ENCODE measurements at regions not wholly inside any gene's neighbourhood (a gene's known extent, or its start where the extent isn't known, plus 50 kb on each side); places are given as distances from the start of the nearest gene placed in this dataset.
"Not testable (repeated sequence)": the region's sequence is repeated elsewhere in the genome, so short reads cannot be mapped to it uniquely, and the experiment has no call there.

DNA sequence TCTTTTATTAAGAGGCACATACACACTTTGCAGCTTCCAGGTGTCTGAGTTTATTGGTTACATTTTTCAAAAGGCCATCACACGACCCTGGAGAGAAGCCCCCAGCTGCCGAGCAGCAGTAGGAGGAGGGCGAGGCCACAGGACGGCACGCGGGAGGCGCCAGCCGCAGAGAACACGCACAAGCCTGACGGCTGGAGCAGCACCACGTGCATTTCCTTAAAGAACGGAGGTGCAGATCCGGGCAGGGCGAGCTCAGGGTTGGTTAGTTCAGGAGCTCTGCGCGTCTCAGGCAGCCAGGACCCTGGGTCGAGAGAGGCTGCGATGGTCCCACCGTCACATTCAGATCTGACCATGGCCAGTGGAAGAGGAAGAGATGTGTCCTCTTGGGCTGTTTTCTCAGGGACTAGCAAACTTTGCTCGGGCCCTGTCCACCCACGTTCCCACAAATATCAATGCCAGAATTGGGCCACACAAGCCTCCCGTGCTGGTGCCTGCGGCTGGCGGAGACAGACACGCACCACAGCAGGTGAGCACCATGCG lies 121.4 kb upstream of the AFDN start:
- FAIRE-seq (no peak), DNase-seq (ENCODE audit: insufficient read length, low spot score) (no peak)
- no peak for TF ChIP-seq CTCF (IDR thresholded peaks at IDR 0.05; ENCODE audit: insufficient read depth, missing control alignments)

DNA sequence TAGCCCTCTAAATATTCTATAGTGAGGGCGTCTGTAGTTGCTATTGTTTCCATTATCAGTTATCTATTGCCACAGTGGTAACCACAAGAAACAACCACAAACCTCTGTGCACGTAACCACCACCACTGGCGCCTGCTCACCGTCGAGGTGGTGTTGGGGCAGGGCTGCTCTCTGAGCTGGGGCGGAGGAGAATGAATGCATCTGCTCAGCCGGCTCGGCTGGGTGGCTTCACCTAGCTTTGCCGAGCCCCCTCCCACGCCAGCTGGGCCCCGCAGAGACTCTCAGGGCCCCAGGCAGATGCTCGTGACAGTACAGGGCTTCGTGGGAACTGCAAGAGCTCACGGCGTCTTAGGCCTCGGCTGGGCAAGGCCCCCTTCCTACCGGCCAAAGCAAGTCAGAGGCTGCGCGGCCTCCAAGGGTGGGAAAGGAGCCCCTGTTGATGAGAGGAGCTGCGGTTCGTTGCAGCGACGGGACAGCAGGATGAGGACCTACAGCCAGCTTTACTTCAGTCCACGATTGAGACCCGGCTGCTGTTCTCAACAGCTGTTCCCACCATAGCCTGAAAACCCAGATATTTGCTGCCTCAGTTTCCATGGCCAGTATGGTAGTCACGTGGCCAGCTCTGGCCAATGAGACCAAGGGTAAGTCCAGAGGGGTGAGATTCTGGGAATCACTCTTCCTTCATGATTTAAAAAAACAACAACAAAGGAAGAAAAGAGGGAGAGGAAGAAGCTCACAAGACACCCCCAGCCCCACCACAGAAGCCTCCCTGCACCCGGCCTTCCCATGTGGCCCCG lies 120.2 kb upstream of the AFDN start:
- FAIRE-seq (no peak), DNase-seq (ENCODE audit: insufficient read length, low spot score) (no peak)
- TF ChIP-seq CTCF (IDR thresholded peaks at IDR 0.05; ENCODE audit: insufficient read depth, missing control alignments): no peak

- no peak for FAIRE-seq
- DNase-seq (ENCODE audit: insufficient read length, low spot score): no peak
- no peak for TF ChIP-seq CTCF (IDR thresholded peaks at IDR 0.05; ENCODE audit: insufficient read depth, missing control alignments)
Observed at GRCh38 chr6:167707686-167708500, 118.8 kb upstream of the AFDN start.

- FAIRE-seq (no peak), DNase-seq (ENCODE audit: insufficient read length, low spot score) (no peak)
- TF ChIP-seq CTCF (IDR thresholded peaks at IDR 0.05; ENCODE audit: insufficient read depth, missing control alignments): no peak
Observed at GRCh38 chr6:167708501-167709094, 118.1 kb upstream of the AFDN start.

- DNase-seq (ENCODE audit: insufficient read length, low spot score): no peak
- FAIRE-seq: no peak
- TF ChIP-seq CTCF (IDR thresholded peaks at IDR 0.05; ENCODE audit: insufficient read depth, missing control alignments): no peak
Observed at GRCh38 chr6:167709196-167709595, 117.5 kb upstream of the AFDN start.

DNA sequence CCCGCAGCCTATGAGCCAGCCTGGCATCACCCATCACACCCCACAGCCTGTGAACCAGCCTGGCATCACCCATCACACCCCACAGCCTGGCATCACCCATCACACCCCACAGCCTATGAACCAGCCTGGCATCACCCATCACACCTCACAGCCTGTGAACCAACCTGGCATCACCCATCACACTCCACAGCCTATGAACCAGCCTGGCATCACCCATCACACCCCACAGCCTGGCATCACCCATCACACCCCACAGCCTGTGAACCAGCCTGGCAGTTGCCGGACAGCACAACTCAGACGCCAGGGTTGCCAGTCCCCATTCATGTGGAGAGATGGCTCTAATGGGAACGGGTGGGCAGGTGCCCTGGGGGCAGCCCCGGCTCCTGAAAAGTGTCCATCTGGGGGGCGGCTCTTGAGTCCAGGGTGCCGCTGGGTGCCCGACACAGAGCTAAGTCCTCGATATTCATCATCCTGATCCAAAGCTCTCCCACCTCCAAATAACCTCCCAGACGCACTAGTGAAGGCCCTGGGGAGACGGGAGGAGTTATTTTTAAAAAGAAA lies 116.9 kb upstream of the AFDN start:
- not testable (repeated sequence) for FAIRE-seq; DNase-seq (ENCODE audit: insufficient read length, low spot score)

DNA sequence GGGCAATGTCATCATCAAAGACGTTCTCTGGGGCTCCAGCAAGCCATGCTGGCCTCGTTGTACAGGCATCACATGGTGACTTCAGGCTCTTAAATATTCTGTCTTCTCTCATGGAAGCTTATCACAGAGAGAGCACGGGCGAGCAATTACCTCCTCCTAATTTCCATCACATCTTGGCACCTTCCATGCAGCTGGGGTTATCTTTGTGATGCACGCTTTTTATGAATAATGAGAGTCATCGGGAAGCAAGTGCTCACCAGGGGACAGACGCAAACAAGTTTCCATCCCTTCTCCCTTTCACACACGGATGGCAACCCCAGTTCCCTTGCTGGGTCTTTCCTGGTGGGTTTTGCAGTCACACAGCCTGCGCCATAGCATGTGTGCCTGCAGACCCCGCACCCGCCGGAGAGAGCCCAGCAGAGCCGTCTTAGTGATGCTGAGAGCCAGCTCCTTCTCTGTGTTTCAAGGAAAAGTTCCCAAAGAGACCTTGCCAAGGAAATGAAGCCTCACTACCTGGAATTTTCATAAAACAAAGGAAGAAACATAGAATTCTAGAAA lies 116.3 kb upstream of the AFDN start:
- no peak for TF ChIP-seq CTCF (IDR thresholded peaks at IDR 0.05; ENCODE audit: insufficient read depth, missing control alignments)
- DNase-seq (ENCODE audit: insufficient read length, low spot score) (no peak), FAIRE-seq (no peak)

Measured in D721Med (cell line).